IMR-90 (cell line): ENCODE measurements at regions not wholly inside any gene's neighbourhood (a gene's known extent, or its start where the extent isn't known, plus 50 kb on each side); places are given as distances from the start of the nearest gene placed in this dataset.

Experiments
- ATAC-seq: fragments of 200-7000 bp; cut with Tn5 transposase; 2 replicates; pipeline ENCODE4 v1.9.1; 2020; ENCODE audit warnings: low read depth, mild to moderate bottlenecking, moderate library complexity
- BruUV-seq: library from RNA; stranded (reverse); fragments of 400-500 nt; replicated peaks from 2 replicates; lab custom pipeline; 2021; lab: Mats Ljungman, UMichigan
- CTCF ChIA-PET: fragments of 300-600 bp; formaldehyde crosslinking; extraction: SDS; loops from one replicate; lab custom pipeline; 2021; ENCODE audit warnings: antibody characterized with exemption; lab: Yijun Ruan, JAX
- POLR2A ChIA-PET: fragments of 300-600 bp; sonication (Branson Sonifier 250); formaldehyde crosslinking; loops from one replicate; lab custom pipeline; 2022; ENCODE audit warnings: antibody characterized with exemption; ENCODE audit not compliant: unreplicated experiment; lab: Charles Lee
- DNase-seq: peaks from one replicate; pipeline ENCODE4 v3.0.0; 2013
- H2AFZ ChIP-seq: replicated peaks from 2 replicates; pipeline ENCODE3; 2013; ENCODE audit warnings: low read length, mild to moderate bottlenecking; ENCODE audit not compliant: poor library complexity
- H2AK5ac ChIP-seq: 2 replicates; pipeline ENCODE4 v1.6.1; 2013; ENCODE audit warnings: low read depth, low read length, inconsistent platforms
- H2AK9ac ChIP-seq: replicated peaks from 2 replicates; pipeline ENCODE3; 2013; ENCODE audit warnings: mild to moderate bottlenecking, low read depth, low read length, moderate library complexity; ENCODE audit not compliant: poor library complexity
- H2BK120ac ChIP-seq: 2 replicates; pipeline ENCODE4 v1.6.1; 2013; ENCODE audit warnings: low read depth, low read length, inconsistent platforms
- H2BK15ac ChIP-seq: 3 replicates; pipeline ENCODE4 v1.6.1; 2013; ENCODE audit warnings: low read depth, low read length, inconsistent platforms
- H2BK20ac ChIP-seq: 2 replicates; pipeline ENCODE4 v1.6.1; 2013; ENCODE audit warnings: low read depth, mild to moderate bottlenecking, inconsistent platforms, low read length, moderate library complexity
- H2BK5ac ChIP-seq: 2 replicates; pipeline ENCODE4 v1.6.1; 2013; ENCODE audit warnings: mild to moderate bottlenecking, low read depth, low read length, inconsistent platforms; ENCODE audit not compliant: poor library complexity, severe bottlenecking
- H3K14ac ChIP-seq: replicated peaks from 2 replicates; pipeline ENCODE4 v1.6.1; 2013; ENCODE audit warnings: low read depth, low read length, inconsistent platforms
- H3K18ac ChIP-seq: 2 replicates; pipeline ENCODE4 v1.6.1; 2013; ENCODE audit warnings: low read depth, low read length, control low read depth
- H3K23ac ChIP-seq: 2 replicates; pipeline ENCODE4 v1.6.1; 2013; ENCODE audit warnings: low read depth, low read length, inconsistent platforms
- H3K27ac ChIP-seq: 2 replicates; pipeline ENCODE4 v1.5.1; 2013; ENCODE audit warnings: mild to moderate bottlenecking, control low read depth, low read length; ENCODE audit not compliant: insufficient read depth
- H3K27me3 ChIP-seq: 2 replicates; pipeline ENCODE4 v1.6.1; 2013; ENCODE audit warnings: low read length; ENCODE audit not compliant: control insufficient read depth, insufficient read depth
- H3K36me3 ChIP-seq: 2 replicates; pipeline ENCODE4 v1.6.1; 2013; ENCODE audit warnings: low read length, mixed read lengths; ENCODE audit not compliant: control insufficient read depth, insufficient read depth
- H3K4ac ChIP-seq: 2 replicates; pipeline ENCODE4 v1.6.1; 2013; ENCODE audit warnings: low read depth, low read length, inconsistent platforms
- H3K4me1 ChIP-seq: 2 replicates; pipeline ENCODE4 v1.6.1; 2013; ENCODE audit warnings: low read length, mixed read lengths; ENCODE audit not compliant: control insufficient read depth, insufficient read depth
- H3K4me2 ChIP-seq: 2 replicates; pipeline ENCODE4 v1.6.1; 2013; ENCODE audit warnings: low read depth, mild to moderate bottlenecking, control low read depth, low read length, moderate library complexity
- H3K4me3 ChIP-seq: 2 replicates; pipeline ENCODE4 v1.5.1; 2013; ENCODE audit warnings: low read depth, mild to moderate bottlenecking, control low read depth, low read length, moderate library complexity; ENCODE audit not compliant: insufficient read depth
- H3K56ac ChIP-seq: 2 replicates; pipeline ENCODE4 v1.6.1; 2013; ENCODE audit warnings: low read length, inconsistent platforms; ENCODE audit not compliant: insufficient read depth; ENCODE audit errors: extremely low read depth
- H3K79me1 ChIP-seq, 2 experiments: 2 replicates each; pipeline ENCODE4 v1.6.1; 2013; ENCODE audit warnings: low read length in 2 of 2, inconsistent platforms in 1 of 2, low read depth in 1 of 2
- H3K9ac ChIP-seq: 2 replicates; pipeline ENCODE4 v1.6.1; 2013; ENCODE audit warnings: low read depth, low read length, control low read depth
- H3K9me1 ChIP-seq: 2 replicates; pipeline ENCODE4 v1.6.1; 2013; ENCODE audit warnings: low read length, inconsistent platforms; ENCODE audit not compliant: insufficient read depth
- H3K9me3 ChIP-seq: 2 replicates; pipeline ENCODE4 v1.6.1; 2013; ENCODE audit warnings: low read length; ENCODE audit not compliant: control insufficient read depth, insufficient read depth
- H4K20me1 ChIP-seq: 2 replicates; pipeline ENCODE4 v1.6.1; 2013; ENCODE audit warnings: low read length, inconsistent platforms; ENCODE audit not compliant: insufficient read depth
- H4K5ac ChIP-seq: 2 replicates; pipeline ENCODE4 v1.6.1; 2013; ENCODE audit warnings: mild to moderate bottlenecking, low read depth, low read length, control low read depth
- H4K8ac ChIP-seq, 2 experiments: 2 replicates each; pipeline ENCODE4 v1.6.1; 2013; ENCODE audit warnings: low read depth in 2 of 2, low read length in 2 of 2, control low read depth in 1 of 2, inconsistent platforms in 1 of 2
- H4K91ac ChIP-seq: 2 replicates; pipeline ENCODE4 v1.6.1; 2013; ENCODE audit warnings: low read depth, low read length, inconsistent platforms; ENCODE audit not compliant: insufficient read depth
- BHLHE40 ChIP-seq: fragments of 150-350 bp; IDR thresholded peaks from 2 replicates; pipeline ENCODE4 v1.6.1; 2016; ENCODE audit warnings: mild to moderate bottlenecking, low read depth, low read length
- CEBPB ChIP-seq: IDR thresholded peaks from 2 replicates; pipeline ENCODE4 v1.6.1; 2012; ENCODE audit warnings: low read depth, low read length, improper control_type of control experiment
- CHD1 ChIP-seq: IDR thresholded peaks from 2 replicates; pipeline ENCODE4 v1.6.1; 2012; ENCODE audit warnings: low read depth, low read length, improper control_type of control experiment
- MAFK ChIP-seq: IDR thresholded peaks from 2 replicates; pipeline ENCODE4 v1.6.1; 2012; ENCODE audit warnings: low read depth, low read length, improper control_type of control experiment
- MAZ ChIP-seq: IDR thresholded peaks from 2 replicates; pipeline ENCODE4 v1.6.1; 2012; ENCODE audit warnings: low read depth, mild to moderate bottlenecking, low read length, improper control_type of control experiment, moderate library complexity, borderline replicate concordance
- MXI1 ChIP-seq: IDR thresholded peaks from 2 replicates; pipeline ENCODE4 v1.6.1; 2012; ENCODE audit warnings: low read depth, mild to moderate bottlenecking, low read length, moderate library complexity, borderline replicate concordance
- NFE2L2 ChIP-seq: fragments of 150-350 bp; IDR thresholded peaks from 2 replicates; pipeline ENCODE4 v1.6.1; 2016; ENCODE audit warnings: low read depth, mild to moderate bottlenecking, low read length
- POLR2A ChIP-seq: IDR thresholded peaks from 2 replicates; pipeline ENCODE4 v1.6.1; 2012; ENCODE audit warnings: mild to moderate bottlenecking, low read depth, low read length
- RAD21 ChIP-seq: IDR thresholded peaks from 2 replicates; pipeline ENCODE4 v1.6.1; 2012; ENCODE audit warnings: low read length, improper control_type of control experiment
- RCOR1 ChIP-seq: IDR thresholded peaks from 2 replicates; pipeline ENCODE4 v1.6.1; 2012; ENCODE audit warnings: mild to moderate bottlenecking, low read length, improper control_type of control experiment; ENCODE audit not compliant: insufficient replicate concordance
- SMC3 ChIP-seq: fragments of 150-350 bp; IDR thresholded peaks from 2 replicates; pipeline ENCODE4 v1.6.1; 2016; ENCODE audit warnings: low read depth, mild to moderate bottlenecking, antibody characterized with exemption, low read length, moderate library complexity
- whole genome bisulfite sequencing, 2 experiments: methylation state at CpG; one replicate each; pipeline versions ENCODE4 v1.1.5 to v1.1.7; 2013; ENCODE audit warnings: missing lambda C conversion rate in 2 of 2; ENCODE audit not compliant: insufficient read length in 1 of 2; ENCODE audit errors: extremely low coverage in 2 of 2; 5-methylcytosine and 5-hydroxymethylcytosine counted together
- dilution Hi-C: fragments of 300-500 bp; cut with HindIII; formaldehyde crosslinking; loops from one replicate; pipeline ENCODE4 v1.14.3; 2018; ENCODE audit warnings: low sequenced_read_pairs; ENCODE audit not compliant: unreplicated experiment
- in situ Hi-C: fragments of 300-500 bp; cut with MboI; formaldehyde crosslinking; loops from 3 replicates; pipeline ENCODE4 v1.14.3; 2019; ENCODE audit warnings: low sequenced_read_pairs, inconsistent platforms, mixed read lengths
- intact Hi-C: fragments of 100-400 bp; cut with micrococcal nuclease; formaldehyde crosslinking; loops from 2 replicates; pipeline ENCODE4 v1.10.0; 2022
- TF ChIP-seq, protein P1 (sequence below): fragments of 150-350 bp; IDR thresholded peaks from 2 replicates; pipeline ENCODE4 v1.6.1; 2016; ENCODE audit warnings: low read depth, mild to moderate bottlenecking, low read length, moderate library complexity, borderline replicate concordance
- TF ChIP-seq, protein P2 (sequence below): fragments of 150-350 bp; IDR thresholded peaks from 2 replicates; pipeline ENCODE4 v1.6.1; 2017; ENCODE audit warnings: mild to moderate bottlenecking, antibody characterized with exemption, low read length, low read depth

DNA sequence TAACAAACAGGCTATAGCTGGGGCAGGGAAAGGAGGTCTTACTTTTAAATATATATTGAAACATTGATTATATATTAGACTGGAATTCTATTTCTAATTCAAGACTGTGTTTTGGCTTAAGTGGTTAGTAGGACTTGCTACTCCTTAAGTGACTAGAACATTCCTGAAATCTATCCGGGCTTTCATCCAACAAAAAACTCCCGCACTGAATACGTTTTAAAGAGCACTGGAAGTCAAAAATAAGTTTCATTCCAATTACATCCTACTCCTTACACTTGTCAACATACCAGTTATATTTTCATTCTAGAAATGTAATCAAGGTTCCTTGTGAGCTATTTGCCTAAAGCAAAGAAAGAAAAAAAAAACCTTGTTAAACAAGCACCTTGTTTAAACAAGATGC, 204.6 kb downstream of the SP3 start:
- no TSS peak for BruUV-seq
- ChIA-PET CTCF (interaction anchor here (0.6 kb wide), 2 partner anchors 33 to 394 kb away, joined by 3 read pairs; no protein-coding TSS in a partner anchor), POLR2A (no interaction called here)
- no peak overlapping the region for H3K4ac ChIP-seq
- H3K23ac ChIP-seq: no peak overlapping the region
- peaks cover 23% of the 10 kb centered on the region for H3K27me3 ChIP-seq
- no peaks in the 10 kb centered on the region for H3K9me3 ChIP-seq
- H3K36me3 ChIP-seq: no peaks in the 10 kb centered on the region
- H3K9me1 ChIP-seq: no peaks in the 10 kb centered on the region
- no peaks in the 10 kb centered on the region for H3K79me1 ChIP-seq
- H3K27ac ChIP-seq: no peak overlapping the region
- no peak overlapping the region for H2AK5ac ChIP-seq
- no peak overlapping the region for H2AFZ ChIP-seq
- no peak overlapping the region for H4K8ac ChIP-seq
- no peak overlapping the region for H3K9ac ChIP-seq
- no peak overlapping the region for H2BK5ac ChIP-seq
- intact Hi-C loops: no loop called here
- no peak overlapping the region for H2BK20ac ChIP-seq
- H4K5ac ChIP-seq: no peak overlapping the region
- H3K4me2 ChIP-seq: no peak overlapping the region
- H3K4me3 ChIP-seq: no peak overlapping the region
- in situ Hi-C loops: no loop called here
- no peaks in the 10 kb centered on the region for H4K20me1 ChIP-seq
- H3K18ac ChIP-seq: no peak overlapping the region
- H2BK15ac ChIP-seq: no peak overlapping the region
- TF ChIP-seq RCOR1: no peak
- no peak for TF ChIP-seq BHLHE40
- no peak for TF ChIP-seq NFE2L2
- TF ChIP-seq, protein P1, sequence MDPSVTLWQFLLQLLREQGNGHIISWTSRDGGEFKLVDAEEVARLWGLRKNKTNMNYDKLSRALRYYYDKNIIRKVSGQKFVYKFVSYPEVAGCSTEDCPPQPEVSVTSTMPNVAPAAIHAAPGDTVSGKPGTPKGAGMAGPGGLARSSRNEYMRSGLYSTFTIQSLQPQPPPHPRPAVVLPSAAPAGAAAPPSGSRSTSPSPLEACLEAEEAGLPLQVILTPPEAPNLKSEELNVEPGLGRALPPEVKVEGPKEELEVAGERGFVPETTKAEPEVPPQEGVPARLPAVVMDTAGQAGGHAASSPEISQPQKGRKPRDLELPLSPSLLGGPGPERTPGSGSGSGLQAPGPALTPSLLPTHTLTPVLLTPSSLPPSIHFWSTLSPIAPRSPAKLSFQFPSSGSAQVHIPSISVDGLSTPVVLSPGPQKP: no peak
- no peak for TF ChIP-seq CHD1
- TF ChIP-seq, protein P2, sequence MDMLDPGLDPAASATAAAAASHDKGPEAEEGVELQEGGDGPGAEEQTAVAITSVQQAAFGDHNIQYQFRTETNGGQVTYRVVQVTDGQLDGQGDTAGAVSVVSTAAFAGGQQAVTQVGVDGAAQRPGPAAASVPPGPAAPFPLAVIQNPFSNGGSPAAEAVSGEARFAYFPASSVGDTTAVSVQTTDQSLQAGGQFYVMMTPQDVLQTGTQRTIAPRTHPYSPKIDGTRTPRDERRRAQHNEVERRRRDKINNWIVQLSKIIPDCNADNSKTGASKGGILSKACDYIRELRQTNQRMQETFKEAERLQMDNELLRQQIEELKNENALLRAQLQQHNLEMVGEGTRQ: no peak
- TF ChIP-seq POLR2A: no peak
- TF ChIP-seq SMC3: no peak
- no peak for TF ChIP-seq MXI1
- no peak for TF ChIP-seq RAD21
- TF ChIP-seq MAZ: no peak
- no peak for TF ChIP-seq CEBPB
- TF ChIP-seq MAFK: no peak
- no peak overlapping the region for H3K14ac ChIP-seq
- no peak overlapping the region for H2AK9ac ChIP-seq
- no peak overlapping the region for H3K56ac ChIP-seq
- no peak overlapping the region for H4K91ac ChIP-seq
- H3K4me1 ChIP-seq: no peaks in the 10 kb centered on the region
- ATAC-seq (no peak), DNase-seq (peak; percentile 41)
- no CpG with 5 or more reads among the region's 3 CpGs for WGBS, 2 experiments
- dilution Hi-C loops: no loop called here
- H2BK120ac ChIP-seq: no peak overlapping the region
